SK-N-SH (cell line): ENCODE measurements at regions not wholly inside any gene's neighbourhood (a gene's known extent, or its start where the extent isn't known, plus 50 kb on each side); places are given as distances from the start of the nearest gene placed in this dataset.

ENCODE experiments used
- CTCF ChIA-PET: fragments of 300-600, 350-600 bp; formaldehyde crosslinking; extraction: SDS; loops from one replicate; lab custom pipeline; 2021; lab: Yijun Ruan, JAX
- POLR2A ChIA-PET: fragments of 350-600 bp; sonication (Branson Sonifier 250); formaldehyde crosslinking; extraction: SDS; loops from one replicate; lab custom pipeline; 2020; ENCODE audit warnings: antibody characterized with exemption, inconsistent platforms; lab: Yijun Ruan, JAX
- DNase-seq: peaks from one replicate; pipeline ENCODE4 v3.0.0; 2012
- H2AFZ ChIP-seq: fragments of 200-600 bp; sonication (generic); 2 replicates; pipeline ENCODE4 v1.8.1; 2016; ENCODE audit warnings: antibody characterized with exemption, mild to moderate bottlenecking, low read depth
- H3F3A ChIP-seq: fragments of 200-600 bp; sonication (generic); replicated peaks from 2 replicates; pipeline ENCODE3; 2016; ENCODE audit warnings: antibody characterized with exemption, mild to moderate bottlenecking; ENCODE audit not compliant: insufficient read depth
- H3K27ac ChIP-seq, 2 experiments: fragments of 200-500 bp in 1 of 2; fragments of 200-600 bp in 1 of 2; sonication (Bioruptor generic) in 1 of 2; sonication (generic), shearing (Covaris generic) in 1 of 2; 2 replicates each; pipeline versions ENCODE4 v1.5.1 to v1.6.1; 2014 to 2016; ENCODE audit warnings: low read depth in 2 of 2, inconsistent platforms in 1 of 2, low read length in 1 of 2, mild to moderate bottlenecking in 1 of 2, mixed read lengths in 1 of 2
- H3K27me3 ChIP-seq: fragments of 200-600 bp; sonication (generic), shearing (Covaris generic); 2 replicates; pipeline ENCODE4 v1.6.1; 2016; ENCODE audit warnings: mixed run types; ENCODE audit not compliant: insufficient read depth
- H3K36me3 ChIP-seq, 2 experiments: fragments of 200-500 bp in 1 of 2; fragments of 200-600 bp in 1 of 2; sonication (Bioruptor generic) in 1 of 2; sonication (generic) in 1 of 2; replicated peaks in 1 of 2; 2 replicates each; pipeline versions ENCODE3 to v1.5.1; 2014 to 2016; ENCODE audit warnings: low read length in 1 of 2, mild to moderate bottlenecking in 1 of 2; ENCODE audit not compliant: insufficient read depth in 2 of 2, control insufficient read depth in 1 of 2
- H3K4me1 ChIP-seq, 2 experiments: fragments of 200-500 bp in 1 of 2; fragments of 200-600 bp in 1 of 2; sonication (Bioruptor generic) in 1 of 2; sonication (generic), shearing (Covaris generic) in 1 of 2; 2 replicates each; pipeline versions ENCODE4 v1.5.1 to v1.6.1; 2014 to 2016; ENCODE audit warnings: low read depth in 1 of 2, low read length in 1 of 2, mixed run types in 1 of 2; ENCODE audit not compliant: insufficient read depth in 2 of 2, control insufficient read depth in 1 of 2
- H3K4me2 ChIP-seq: fragments of 200-600 bp; sonication (generic), shearing (Covaris generic); 2 replicates; pipeline ENCODE4 v1.6.1; 2017; ENCODE audit warnings: mixed run types
- H3K4me3 ChIP-seq, 2 experiments: fragments of 200-500 bp in 1 of 2; fragments of 200-600 bp in 1 of 2; sonication (Bioruptor generic) in 1 of 2; sonication (generic), shearing (Covaris generic) in 1 of 2; 2 replicates each; pipeline versions ENCODE4 v1.5.1 to v1.8.1; 2014 to 2016; ENCODE audit warnings: low read depth in 2 of 2, inconsistent platforms in 1 of 2, low read length in 1 of 2, mild to moderate bottlenecking in 1 of 2, mixed read lengths in 1 of 2, moderate library complexity in 1 of 2
- H3K79me2 ChIP-seq: fragments of 200-600 bp; sonication (generic); 2 replicates; pipeline ENCODE4 v1.8.1; 2017; ENCODE audit warnings: mild to moderate bottlenecking; ENCODE audit not compliant: insufficient read depth
- H3K9ac ChIP-seq: fragments of 200-600 bp; sonication (generic); 2 replicates; pipeline ENCODE4 v1.6.1; 2017; ENCODE audit warnings: mixed run types
- H3K9me2 ChIP-seq: fragments of 200-600 bp; sonication (generic); 2 replicates; pipeline ENCODE4 v1.6.1; 2017; ENCODE audit warnings: mixed run types
- H3K9me3 ChIP-seq: fragments of 200-600 bp; sonication (generic); 2 replicates; pipeline ENCODE4 v1.6.1; 2017; ENCODE audit warnings: mixed run types, mild to moderate bottlenecking, moderate library complexity
- H4K20me1 ChIP-seq: fragments of 200-600 bp; sonication (generic); 2 replicates; pipeline ENCODE4 v1.6.1; 2017; ENCODE audit warnings: mild to moderate bottlenecking, mixed run types; ENCODE audit not compliant: insufficient read depth
- FOSL2 ChIP-seq: IDR thresholded peaks from 2 replicates; pipeline ENCODE4 v1.4.0; 2012; ENCODE audit warnings: low read depth, mild to moderate bottlenecking, moderate library complexity, borderline replicate concordance
- FOXJ3 ChIP-seq: sonication (generic); formaldehyde crosslinking; IDR thresholded peaks from 2 replicates; pipeline ENCODE4 v1.5.1; 2020; ENCODE audit warnings: mild to moderate bottlenecking, missing genetic modification reagents
- FOXM1 ChIP-seq: IDR thresholded peaks from 2 replicates; pipeline ENCODE4 v1.4.0; 2012; ENCODE audit warnings: low read depth, mild to moderate bottlenecking
- GATA2 ChIP-seq: sonication (generic); formaldehyde crosslinking; IDR thresholded peaks from 2 replicates; pipeline ENCODE4 v1.5.0; 2020; ENCODE audit warnings: mild to moderate bottlenecking, missing genetic modification reagents
- IRF3 ChIP-seq: fragments of 150-350 bp; IDR thresholded peaks from 2 replicates; pipeline ENCODE4 v1.6.1; 2016; ENCODE audit warnings: mild to moderate bottlenecking, low read depth, low read length
- MXI1 ChIP-seq: IDR thresholded peaks from 2 replicates; pipeline ENCODE4 v1.6.1; 2012; ENCODE audit warnings: mild to moderate bottlenecking, low read depth, low read length, improper control_type of control experiment
- NFIC ChIP-seq: IDR thresholded peaks from 2 replicates; pipeline ENCODE4 v1.4.0; 2012; ENCODE audit warnings: borderline replicate concordance
- NRF1 ChIP-seq: IDR thresholded peaks from 2 replicates; pipeline ENCODE4 v1.6.1; 2012; ENCODE audit warnings: low read depth, mild to moderate bottlenecking, low read length
- POLR2AphosphoS5 ChIP-seq: IDR thresholded peaks from 2 replicates; pipeline ENCODE4 v1.6.1; 2012; ENCODE audit warnings: low read depth, low read length
- RAD21 ChIP-seq: IDR thresholded peaks from 2 replicates; pipeline ENCODE4 v1.6.1; 2012; ENCODE audit warnings: mild to moderate bottlenecking, low read length
- TAF1 ChIP-seq: IDR thresholded peaks from 2 replicates; pipeline ENCODE4 v1.6.1; 2012; ENCODE audit warnings: low read depth, mild to moderate bottlenecking, low read length, moderate library complexity, borderline replicate concordance
- TCF12 ChIP-seq: IDR thresholded peaks from 2 replicates; pipeline ENCODE4 v1.4.0; 2012
- USF1 ChIP-seq: IDR thresholded peaks from 2 replicates; pipeline ENCODE4 v1.4.0; 2012; ENCODE audit warnings: low read depth, borderline replicate concordance
- USF2 ChIP-seq: fragments of 150-350 bp; IDR thresholded peaks from 2 replicates; pipeline ENCODE4 v1.6.1; 2017; ENCODE audit warnings: antibody characterized with exemption, low read length, low read depth, borderline replicate concordance
- ZBTB33 ChIP-seq: IDR thresholded peaks from 2 replicates; pipeline ENCODE4 v1.4.0; 2012; ENCODE audit warnings: low read depth, borderline replicate concordance
- WGBS: methylation state at CpG from one replicate; pipeline ENCODE4 v1.1.6; 2017; ENCODE audit warnings: low lambda C conversion rate; 5-methylcytosine and 5-hydroxymethylcytosine counted together

GRCh38 chr18:5059696-5060032, 137.4 kb downstream of the AKAIN1 start:
- Histone ChIP-seq H3K9me3 (no peaks in the 10 kb centered on the region), H3K79me2 (no peaks in the 10 kb centered on the region), H4K20me1 (no peaks in the 10 kb centered on the region), H2AFZ (no peak overlapping the region), H3K27ac (no peak overlapping the region)
- CTCF ChIA-PET: interaction anchor here (1.0 to 7.0 kb wide), 2 partner anchors 10 to 953 kb away, joined by 4 to 47 read pairs; no protein-coding TSS in a partner anchor
- 6% methylated on average over 2 of the region's 2 CpGs for WGBS
- TF ChIP-seq TCF12: no peak
- no peak for TF ChIP-seq NRF1
- no peak for TF ChIP-seq RAD21
- TF ChIP-seq FOXJ3: no peak
- no peak for TF ChIP-seq USF1
- TF ChIP-seq USF2: no peak
- no peak for TF ChIP-seq GATA2
- TF ChIP-seq TAF1: no peak
- TF ChIP-seq MXI1: no peak
- TF ChIP-seq POLR2AphosphoS5: no peak
- TF ChIP-seq NFIC: no peak
- TF ChIP-seq, all 33 proteins: peak for 0
- H3K27me3 ChIP-seq: no peaks in the 10 kb centered on the region
- H3K36me3 ChIP-seq: no peaks in the 10 kb centered on the region
- DNase-seq: no peak
- H3K4me2 ChIP-seq: no peak overlapping the region
- no peak overlapping the region for H3K9ac ChIP-seq
- no peaks in the 10 kb centered on the region for H3F3A ChIP-seq
- H3K9me2 ChIP-seq: no peaks in the 10 kb centered on the region
- peaks cover 0 to 3% of the 10 kb centered on the region in 2 experiments; a peak in 1 of 4 replicates for H3K4me1 ChIP-seq
- POLR2A ChIA-PET: no interaction called here
- no peak overlapping the region for H3K4me3 ChIP-seq

GRCh38 chr18:5058768-5059695, 138.0 kb downstream of the AKAIN1 start:
- no peaks in the 10 kb centered on the region for H3K27me3 ChIP-seq
- peak overlapping the region; percentile 24; the same call in 1 of the 2 replicates for H3K4me2 ChIP-seq
- ChIA-PET CTCF (interaction anchor here (0.7 to 7.0 kb wide), 8 partner anchors 9 to 952 kb away, joined by 3 to 47 read pairs (median 6); no protein-coding TSS in a partner anchor), POLR2A (no interaction called here)
- no peaks in the 10 kb centered on the region for H3K9me2 ChIP-seq
- 4% methylated on average over 17 of the region's 17 CpGs for WGBS
- DNase-seq: no peak
- no peak overlapping the region for H3K9ac ChIP-seq
- H3K36me3 ChIP-seq: no peaks in the 10 kb centered on the region
- H3K9me3 ChIP-seq: no peaks in the 10 kb centered on the region
- no peaks in the 10 kb centered on the region for H3F3A ChIP-seq
- no peak overlapping the region for H3K27ac ChIP-seq
- H3K4me1 ChIP-seq: no peaks in the 10 kb centered on the region
- H4K20me1 ChIP-seq: no peaks in the 10 kb centered on the region
- H2AFZ ChIP-seq: no peak overlapping the region
- H3K79me2 ChIP-seq: no peaks in the 10 kb centered on the region
- H3K4me3 ChIP-seq: no peak overlapping the region
- no peak for TF ChIP-seq FOSL2
- TF ChIP-seq FOXJ3: no peak
- no peak for TF ChIP-seq ZBTB33
- no peak for TF ChIP-seq IRF3
- no peak for TF ChIP-seq MXI1
- TF ChIP-seq NRF1: no peak
- no peak for TF ChIP-seq FOXM1
- TF ChIP-seq, all 33 proteins: peak for 0
